Smooth muscle cell of the brain vasculature (primary cell): ENCODE measurements at regions not wholly inside any gene's neighbourhood (a gene's known extent, or its start where the extent isn't known, plus 50 kb on each side); places are given as distances from the start of the nearest gene placed in this dataset.
"Not testable (repeated sequence)": the region's sequence is repeated elsewhere in the genome, so short reads cannot be mapped to it uniquely, and the experiment has no call there.

Experiments
- DNase-seq: peaks from one replicate; pipeline ENCODE4 v3.0.0-alpha.2; 2012; ENCODE audit warnings: low read depth, low spot score

DNA sequence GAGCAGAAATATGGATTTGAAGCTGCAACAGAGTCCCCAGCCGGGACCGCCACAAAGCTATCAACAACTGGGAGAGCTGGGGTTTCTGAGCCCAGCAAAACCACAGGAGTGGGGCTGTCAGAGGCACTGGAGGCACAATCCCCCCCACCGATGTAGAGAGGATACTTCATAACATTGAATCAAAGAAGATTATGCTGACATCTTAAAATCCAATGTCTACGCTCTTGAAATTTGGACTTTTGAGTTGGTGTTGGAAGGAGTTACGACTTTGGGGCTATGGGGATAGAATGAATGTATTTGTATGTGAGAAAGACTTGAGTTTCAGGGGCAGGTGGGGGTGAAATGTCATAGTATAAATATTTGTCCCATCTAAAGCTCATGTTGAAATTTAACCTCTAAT is 1121.6 kb upstream of the CDH8 start:
- DNase-seq = no peak

- DNase-seq = no peak
Observed at GRCh38 chr16:63146251-63146650, 1110.0 kb upstream of the CDH8 start.

DNA sequence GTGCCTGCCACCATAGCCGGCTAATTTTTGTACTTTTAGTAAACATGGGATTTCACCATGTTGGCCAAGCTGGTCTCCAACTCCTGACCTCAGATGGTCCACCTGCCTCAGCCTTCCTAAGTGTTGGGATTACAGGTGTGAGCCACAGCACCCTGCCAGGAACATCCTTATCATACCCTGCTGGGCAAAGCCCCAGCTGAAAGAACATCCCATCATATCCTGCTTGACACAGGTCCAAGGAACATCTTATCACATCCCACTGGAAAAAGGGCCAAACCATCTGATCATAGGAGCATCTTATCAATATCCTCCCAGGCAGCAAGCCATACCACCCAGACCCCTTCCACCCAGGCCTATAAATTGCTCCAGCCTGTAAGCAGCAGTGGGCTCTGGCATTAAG is 1109.2 kb upstream of the CDH8 start:
- DNase-seq = no peak

DNA sequence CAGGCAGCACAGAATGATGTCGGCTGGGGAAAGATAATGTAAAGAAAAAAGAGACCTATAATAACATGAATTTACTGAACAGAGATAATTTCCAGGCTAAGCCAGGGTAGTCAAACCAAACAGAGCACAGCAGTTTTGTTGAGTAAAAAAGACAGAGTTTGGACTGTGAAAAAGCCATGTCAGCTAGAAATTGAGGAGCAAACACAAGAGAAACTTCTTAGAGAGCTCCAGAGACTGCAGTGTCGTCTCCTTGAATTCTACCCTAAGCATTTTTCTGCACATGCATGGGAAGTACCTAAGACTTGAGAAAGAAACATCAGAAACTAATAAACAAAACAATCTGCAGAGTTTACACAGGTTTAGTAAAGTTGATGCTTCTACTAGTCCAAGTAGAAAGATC is 1098.8 kb upstream of the CDH8 start:
- no peak for DNase-seq

DNA sequence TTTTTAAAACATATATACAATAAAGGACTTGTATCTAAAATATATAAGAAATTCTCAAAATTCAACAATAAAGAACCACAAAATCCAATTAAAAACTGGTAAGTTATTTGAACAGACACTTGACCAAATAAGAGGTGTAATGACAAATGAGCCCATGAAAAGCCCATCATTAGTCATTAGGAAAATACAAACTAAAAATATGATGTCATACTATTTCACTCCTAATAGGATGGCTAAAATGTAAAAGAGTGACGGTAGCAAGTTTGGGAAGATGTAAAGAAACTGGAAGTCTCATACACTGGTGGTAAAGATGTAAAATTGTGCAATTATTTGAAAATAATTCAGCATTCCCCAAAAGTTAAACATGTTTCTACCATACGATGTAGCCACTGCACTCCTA is 1095.3 kb upstream of the CDH8 start:
- DNase-seq = no peak

- no peak for DNase-seq
Observed at GRCh38 chr16:63130942-63131341, 1094.7 kb upstream of the CDH8 start.

- DNase-seq = no peak
Observed at GRCh38 chr16:63129411-63130125, 1093.3 kb upstream of the CDH8 start.

GRCh38 chr16:63119905-63120304 is 1083.7 kb upstream of the CDH8 start:
- DNase-seq = not testable (repeated sequence)

DNA sequence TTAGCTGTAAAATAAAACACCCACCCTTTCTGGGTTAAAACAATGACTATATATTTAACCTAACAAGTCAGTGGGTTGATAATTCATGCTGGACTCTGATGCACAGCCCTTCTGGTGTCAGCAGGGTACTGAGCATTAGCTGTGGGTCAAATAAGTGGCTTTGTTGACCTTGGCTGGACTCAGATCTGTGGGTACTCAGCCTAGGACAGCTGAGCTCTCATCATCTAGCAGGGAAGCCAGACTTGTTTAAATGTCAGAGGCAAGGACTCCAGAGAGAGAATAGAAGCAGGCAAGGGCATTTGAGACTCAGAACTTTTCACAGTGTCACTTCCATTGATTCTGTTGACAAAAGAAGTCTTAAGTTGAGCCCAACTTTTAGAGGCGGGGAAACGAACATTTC is 1063.8 kb upstream of the CDH8 start:
- DNase-seq = no peak

DNA sequence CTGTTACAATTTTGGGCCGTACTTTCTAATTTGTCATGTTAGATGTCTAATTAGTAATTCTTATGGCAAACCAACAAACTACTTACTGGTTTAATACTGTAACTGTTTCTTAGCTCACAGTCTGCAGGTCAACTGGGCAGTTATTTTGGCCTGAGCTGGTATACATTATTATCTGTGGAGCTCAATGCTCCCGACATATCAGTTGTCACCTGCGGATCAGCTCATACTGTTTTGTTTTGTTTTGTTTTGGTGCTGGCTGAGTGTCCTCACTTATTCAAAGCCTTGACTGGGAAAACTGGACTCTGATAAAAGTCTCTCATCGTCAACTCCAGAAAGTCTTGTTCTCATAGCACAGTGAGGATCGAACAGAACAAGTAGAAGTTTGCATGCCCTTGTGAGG is 1060.6 kb upstream of the CDH8 start:
- no peak for DNase-seq

DNA sequence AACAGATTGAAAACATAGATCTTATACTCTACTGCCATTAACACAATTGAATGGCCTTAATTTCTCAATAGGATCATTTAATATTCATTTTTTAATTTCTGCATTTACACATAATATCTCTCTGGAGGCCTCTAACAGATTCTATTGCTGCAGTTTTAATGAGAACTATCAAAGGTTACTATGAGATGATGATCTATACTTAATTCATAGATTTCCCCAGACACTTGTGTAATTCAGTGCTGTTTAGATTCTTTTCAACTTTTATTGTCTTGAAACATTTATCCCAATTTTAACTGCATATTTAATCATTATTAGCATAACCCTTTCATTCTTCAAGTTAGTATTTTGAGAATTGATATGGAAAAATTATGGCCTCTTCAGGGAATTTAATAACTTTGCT is 1056.5 kb upstream of the CDH8 start:
- DNase-seq = no peak

- DNase-seq = no peak
Observed at GRCh38 chr16:63082101-63082500, 1045.9 kb upstream of the CDH8 start.

- no peak for DNase-seq
Observed at GRCh38 chr16:63080746-63081145, 1044.5 kb upstream of the CDH8 start.

DNA sequence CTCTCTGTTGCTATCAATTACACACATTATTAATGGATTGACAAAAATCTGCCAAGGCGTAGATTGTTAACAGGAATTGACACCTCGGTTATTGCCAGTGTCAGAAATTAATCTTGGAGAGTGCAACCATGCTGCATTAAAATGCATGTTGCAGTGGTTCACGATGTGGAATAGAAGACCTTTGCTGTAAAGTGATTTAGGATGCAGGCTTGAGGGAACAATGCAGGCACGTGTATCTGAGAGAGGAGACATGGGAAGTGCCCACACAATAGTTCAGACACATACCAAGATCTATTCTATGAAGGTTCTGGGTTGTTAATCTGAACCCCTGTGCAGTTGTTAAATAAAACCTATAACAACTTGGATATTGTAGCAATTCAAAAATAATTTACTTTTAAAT is 1032.8 kb upstream of the CDH8 start:
- no peak for DNase-seq

DNA sequence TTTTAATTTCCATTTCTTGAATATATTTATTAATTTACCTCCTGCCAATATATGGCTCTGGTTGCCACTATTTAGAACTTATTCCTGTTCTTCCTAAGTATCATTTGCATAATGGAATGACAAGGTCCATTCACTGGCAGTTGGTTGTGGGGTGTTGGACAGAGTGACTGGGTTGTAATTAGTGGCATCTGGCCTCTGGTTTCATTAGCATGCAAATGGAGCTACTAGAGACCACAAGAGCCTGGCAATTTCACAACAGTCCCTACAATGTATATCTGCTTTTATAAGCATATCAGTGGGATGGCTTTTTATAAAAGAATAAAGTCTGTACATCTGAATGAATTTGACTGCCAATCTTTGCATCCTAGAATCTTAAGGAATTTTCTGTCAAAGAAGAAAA is 1030.9 kb upstream of the CDH8 start:
- no peak for DNase-seq

- DNase-seq = no peak
Observed at GRCh38 chr16:63066552-63066951, 1030.3 kb upstream of the CDH8 start.

DNA sequence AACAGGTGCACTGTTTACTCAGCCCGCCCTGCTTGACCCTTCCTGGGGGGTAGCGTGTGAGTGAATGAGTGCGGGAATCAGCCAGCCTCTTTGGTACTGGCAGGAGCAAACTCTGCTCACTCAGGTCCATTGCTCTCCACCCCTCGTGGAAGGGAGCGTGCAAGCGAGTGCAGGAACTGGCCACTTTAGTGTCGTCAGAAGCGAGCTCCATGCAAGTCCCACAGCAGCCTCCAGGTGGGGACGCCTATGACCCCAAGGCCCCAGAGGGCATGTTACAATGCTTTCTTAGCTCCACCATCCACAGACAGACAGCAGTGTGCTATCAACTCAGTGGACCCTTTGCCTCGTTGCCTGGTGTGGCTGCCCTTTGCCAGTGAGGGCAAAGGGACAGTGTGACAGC is 1025.1 kb upstream of the CDH8 start:
- DNase-seq = no peak

- DNase-seq = no peak
Observed at GRCh38 chr16:63059676-63060075, 1023.4 kb upstream of the CDH8 start.

- DNase-seq = no peak
Observed at GRCh38 chr16:63057341-63057740, 1021.1 kb upstream of the CDH8 start.

DNA sequence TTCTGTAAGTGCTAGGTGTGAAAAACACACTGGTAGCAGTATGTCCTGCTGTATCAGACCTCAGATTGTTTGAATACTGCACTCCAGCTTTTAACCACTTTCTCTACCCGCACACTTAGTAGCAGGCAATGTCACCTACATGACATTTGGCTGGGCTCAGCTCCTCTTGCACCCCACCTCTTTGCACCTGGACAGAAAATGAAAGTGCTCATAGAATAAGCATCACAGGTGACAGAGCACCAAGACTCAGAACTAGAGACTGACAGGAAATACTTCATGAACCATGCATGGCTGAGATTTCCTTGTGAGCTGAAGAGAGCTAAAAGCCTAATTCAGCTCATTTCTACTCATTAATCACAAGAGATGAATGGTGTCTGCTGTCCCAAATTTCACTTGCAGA is 1014.2 kb upstream of the CDH8 start:
- no peak for DNase-seq

GRCh38 chr16:63038397-63039106 is 1002.3 kb upstream of the CDH8 start:
- DNase-seq = no peak

GRCh38 chr16:63037761-63038396 is 1001.6 kb upstream of the CDH8 start:
- no peak for DNase-seq

DNA sequence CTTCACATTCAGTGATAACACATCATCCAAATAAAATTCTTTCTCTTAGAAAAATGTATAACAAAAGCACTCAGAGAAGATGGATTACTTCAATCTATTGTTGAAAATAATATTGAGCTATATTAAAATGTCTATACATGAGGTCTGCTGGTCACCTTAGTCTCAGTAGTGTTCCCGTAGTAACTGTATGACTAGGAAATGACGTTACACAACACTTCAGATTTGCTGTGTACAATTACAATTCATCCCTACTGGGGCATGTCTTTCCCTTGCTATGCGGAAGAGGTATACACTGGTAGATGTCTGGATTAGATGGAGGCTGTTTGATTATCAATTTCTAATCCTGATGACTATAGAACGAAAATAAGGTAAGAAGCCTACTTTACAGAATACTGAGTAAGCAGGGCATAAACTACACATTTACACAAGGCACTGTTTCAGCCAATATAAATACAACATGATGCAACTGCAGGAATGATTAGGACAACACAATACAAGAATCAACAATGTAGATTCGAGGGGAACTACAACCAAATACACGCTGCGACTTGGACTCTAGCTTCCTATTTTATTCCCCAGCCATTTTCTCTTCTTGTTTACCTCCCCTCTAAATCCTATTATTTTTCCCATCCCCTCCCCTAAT is 982.5 kb upstream of the CDH8 start:
- DNase-seq = no peak
